Parathyroid adenoma (tissue), 2 donors: ENCODE measurements at regions not wholly inside any gene's neighbourhood (a gene's known extent, or its start where the extent isn't known, plus 50 kb on each side); places are given as distances from the start of the nearest gene placed in this dataset.

Experiments
- H2AFZ ChIP-seq: fragments of 300-600 bp; sonication (generic); one replicate; pipeline ENCODE4 v1.7.0; 2017; ENCODE audit warnings: antibody characterized with exemption, mild to moderate bottlenecking
- H3K27ac ChIP-seq: fragments of 300-600 bp; sonication (generic); one replicate; pipeline ENCODE4 v1.7.0; 2017
- H3K27me3 ChIP-seq: fragments of 300-600 bp; sonication (generic); one replicate; pipeline ENCODE4 v1.7.0; 2017; ENCODE audit warnings: low read length; ENCODE audit not compliant: control insufficient read depth, insufficient read depth
- H3K36me3 ChIP-seq: fragments of 300-600 bp; sonication (generic); one replicate; pipeline ENCODE4 v1.7.0; 2017; ENCODE audit warnings: low read length; ENCODE audit not compliant: control insufficient read depth, insufficient read depth
- H3K4me1 ChIP-seq: fragments of 300-600 bp; sonication (generic); one replicate; pipeline ENCODE4 v1.7.0; 2017; ENCODE audit warnings: control low read depth
- H3K4me2 ChIP-seq: fragments of 300-600 bp; sonication (generic); one replicate; pipeline ENCODE4 v1.7.0; 2017; ENCODE audit warnings: low read length
- H3K4me3 ChIP-seq: fragments of 300-600 bp; sonication (generic); one replicate; pipeline ENCODE4 v1.7.0; 2017; ENCODE audit warnings: low read depth, low read length
- H3K79me2 ChIP-seq: fragments of 300-600 bp; sonication (generic); one replicate; pipeline ENCODE4 v1.7.0; 2017; ENCODE audit warnings: control low read depth
- H3K9ac ChIP-seq: fragments of 300-600 bp; sonication (generic); one replicate; pipeline ENCODE4 v1.7.0; 2017; ENCODE audit warnings: mild to moderate bottlenecking
- H3K9me3 ChIP-seq: fragments of 300-600 bp; sonication (generic); one replicate; pipeline ENCODE4 v1.7.0; 2017; ENCODE audit warnings: low read length; ENCODE audit not compliant: control insufficient read depth
- TF ChIP-seq, protein P1 (sequence below): fragments of 300-600 bp; sonication (generic); IDR thresholded peaks from one replicate; pipeline ENCODE4 v1.7.0; 2017; ENCODE audit warnings: antibody characterized with exemption, mild to moderate bottlenecking
- donor health status: primary hyperparathyroidism.

GRCh38 chrX:77085372-77085771 lies 361.8 kb upstream of the FGF16 start:
- H3K4me3 ChIP-seq: no peak overlapping the region
- no peak overlapping the region for H3K4me2 ChIP-seq
- no peaks in the 10 kb centered on the region for H3K27me3 ChIP-seq
- TF ChIP-seq, protein P1, sequence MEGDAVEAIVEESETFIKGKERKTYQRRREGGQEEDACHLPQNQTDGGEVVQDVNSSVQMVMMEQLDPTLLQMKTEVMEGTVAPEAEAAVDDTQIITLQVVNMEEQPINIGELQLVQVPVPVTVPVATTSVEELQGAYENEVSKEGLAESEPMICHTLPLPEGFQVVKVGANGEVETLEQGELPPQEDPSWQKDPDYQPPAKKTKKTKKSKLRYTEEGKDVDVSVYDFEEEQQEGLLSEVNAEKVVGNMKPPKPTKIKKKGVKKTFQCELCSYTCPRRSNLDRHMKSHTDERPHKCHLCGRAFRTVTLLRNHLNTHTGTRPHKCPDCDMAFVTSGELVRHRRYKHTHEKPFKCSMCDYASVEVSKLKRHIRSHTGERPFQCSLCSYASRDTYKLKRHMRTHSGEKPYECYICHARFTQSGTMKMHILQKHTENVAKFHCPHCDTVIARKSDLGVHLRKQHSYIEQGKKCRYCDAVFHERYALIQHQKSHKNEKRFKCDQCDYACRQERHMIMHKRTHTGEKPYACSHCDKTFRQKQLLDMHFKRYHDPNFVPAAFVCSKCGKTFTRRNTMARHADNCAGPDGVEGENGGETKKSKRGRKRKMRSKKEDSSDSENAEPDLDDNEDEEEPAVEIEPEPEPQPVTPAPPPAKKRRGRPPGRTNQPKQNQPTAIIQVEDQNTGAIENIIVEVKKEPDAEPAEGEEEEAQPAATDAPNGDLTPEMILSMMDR: no peak
- no peak overlapping the region for H3K9ac ChIP-seq
- H3K9me3 ChIP-seq: no peaks in the 10 kb centered on the region
- no peak overlapping the region for H2AFZ ChIP-seq
- H3K36me3 ChIP-seq: no peaks in the 10 kb centered on the region
- H3K27ac ChIP-seq: no peak overlapping the region
- H3K79me2 ChIP-seq: no peaks in the 10 kb centered on the region
- H3K4me1 ChIP-seq: no peaks in the 10 kb centered on the region

DNA sequence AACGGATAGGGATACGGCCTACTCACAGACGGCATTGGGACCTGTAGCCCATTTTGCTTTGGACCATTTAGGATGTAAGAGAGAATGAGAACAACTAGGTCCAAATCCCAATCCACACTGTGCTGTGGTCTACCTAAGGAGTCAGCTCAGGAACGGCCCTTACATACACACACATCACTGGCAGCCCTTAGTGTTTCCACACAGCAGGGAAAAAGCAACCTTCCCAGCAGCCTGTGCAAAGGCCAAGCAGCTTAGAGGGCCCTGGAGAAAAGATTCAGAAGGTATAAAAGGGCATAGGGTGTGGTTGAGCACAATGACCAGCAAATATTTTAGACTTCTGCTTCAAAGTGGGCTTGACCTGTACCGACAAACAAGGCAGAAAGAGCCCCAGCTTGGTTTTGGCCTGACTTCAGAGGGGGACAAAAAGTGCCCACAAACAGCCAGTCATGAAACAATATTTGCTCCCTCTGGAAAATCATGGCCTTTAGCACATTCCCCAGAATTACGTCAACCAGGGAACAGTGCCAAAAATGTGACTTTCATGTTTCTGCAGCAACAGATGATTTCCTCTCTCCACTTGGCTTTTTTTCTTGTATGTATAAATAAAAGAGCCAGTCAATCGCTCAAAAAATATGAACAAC lies 359.5 kb upstream of the FGF16 start:
- Histone ChIP-seq H3K4me2 (no peak overlapping the region), H2AFZ (no peak overlapping the region), H3K27ac (no peak overlapping the region), H3K4me1 (no peaks in the 10 kb centered on the region), H3K36me3 (no peaks in the 10 kb centered on the region), H3K4me3 (no peak overlapping the region), H3K27me3 (no peaks in the 10 kb centered on the region), H3K9ac (no peak overlapping the region), H3K9me3 (no peaks in the 10 kb centered on the region), H3K79me2 (no peaks in the 10 kb centered on the region)
- TF ChIP-seq, protein P1: no peak

GRCh38 chrX:77088233-77088632 lies 359.0 kb upstream of the FGF16 start:
- Histone ChIP-seq H3K27me3 (no peaks in the 10 kb centered on the region), H2AFZ (no peak overlapping the region), H3K27ac (no peak overlapping the region), H3K36me3 (no peaks in the 10 kb centered on the region), H3K4me3 (no peak overlapping the region), H3K4me1 (no peaks in the 10 kb centered on the region), H3K79me2 (no peaks in the 10 kb centered on the region), H3K9ac (no peak overlapping the region), H3K9me3 (no peaks in the 10 kb centered on the region), H3K4me2 (no peak overlapping the region)
- TF ChIP-seq, protein P1: no peak

- no peak overlapping the region for H3K4me2 ChIP-seq
- no peak overlapping the region for H2AFZ ChIP-seq
- no peaks in the 10 kb centered on the region for H3K79me2 ChIP-seq
- no peak overlapping the region for H3K9ac ChIP-seq
- no peak overlapping the region for H3K27ac ChIP-seq
- no peak overlapping the region for H3K4me3 ChIP-seq
- no peaks in the 10 kb centered on the region for H3K27me3 ChIP-seq
- no peaks in the 10 kb centered on the region for H3K36me3 ChIP-seq
- H3K4me1 ChIP-seq: no peaks in the 10 kb centered on the region
- no peaks in the 10 kb centered on the region for H3K9me3 ChIP-seq
- TF ChIP-seq, protein P1: no peak
Observed at GRCh38 chrX:77114501-77114900, 332.7 kb upstream of the FGF16 start.

- Histone ChIP-seq H3K36me3 (no peaks in the 10 kb centered on the region), H3K27ac (no peak overlapping the region), H2AFZ (no peak overlapping the region), H3K4me2 (no peak overlapping the region), H3K4me1 (no peaks in the 10 kb centered on the region), H3K27me3 (no peaks in the 10 kb centered on the region), H3K9me3 (no peaks in the 10 kb centered on the region), H3K4me3 (no peak overlapping the region), H3K9ac (no peak overlapping the region), H3K79me2 (no peaks in the 10 kb centered on the region)
- TF ChIP-seq, protein P1: no peak
Observed at GRCh38 chrX:77118686-77119085, 328.5 kb upstream of the FGF16 start.
